ENCODE measurements at regions not wholly inside any gene's neighbourhood (a gene's known extent, or its start where the extent isn't known, plus 50 kb on each side); places are given as distances from the start of the nearest gene placed in this dataset.
"Not testable (repeated sequence)": the region's sequence is repeated elsewhere in the genome, so short reads cannot be mapped to it uniquely, and the experiment has no call there.

GRCh38 chr7:65146118-65146914 is 139.8 kb upstream of the ERV3-1 start:
- not testable (repeated sequence) for TF ChIP-seq CTCF, POLR2A (IDR thresholded peaks at IDR 0.05)

Data from breast epithelium (tissue), 3 donors.